NCI-H2081 treated with DMSO at 0.1 percent for 48 hours (cell line): ENCODE measurements at regions not wholly inside any gene's neighbourhood (a gene's known extent, or its start where the extent isn't known, plus 50 kb on each side); places are given as distances from the start of the nearest gene placed in this dataset.
"Not testable (repeated sequence)": the region's sequence is repeated elsewhere in the genome, so short reads cannot be mapped to it uniquely, and the experiment has no call there.

Experiments
- DNase-seq: peaks from one replicate; lab custom pipeline; 2025; lab: John Stamatoyannopoulos, UW

DNA sequence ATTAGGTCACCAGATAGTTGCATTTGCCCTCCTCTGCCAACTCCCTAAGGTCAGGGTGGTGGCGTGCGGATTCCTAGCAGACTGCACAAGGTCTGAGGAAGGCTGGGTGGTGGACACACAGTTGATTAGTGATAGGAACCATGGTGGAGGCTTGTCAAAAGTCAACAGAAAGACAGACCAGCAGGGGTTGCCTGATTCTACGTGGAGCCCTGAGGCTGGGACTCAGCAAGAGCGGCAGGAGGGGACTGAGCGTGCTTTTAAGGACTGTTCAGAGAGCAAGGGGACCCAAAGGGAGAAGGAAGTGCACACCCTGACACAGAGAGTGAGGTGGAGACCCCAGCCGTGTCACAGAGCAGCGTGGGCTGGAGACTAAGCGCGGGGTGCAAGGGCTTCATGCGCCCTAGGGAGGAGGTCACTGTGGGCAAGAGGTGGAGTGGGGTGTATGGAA, 513.2 kb downstream of the RNF144A start:
- DNase-seq, result no peak

DNA sequence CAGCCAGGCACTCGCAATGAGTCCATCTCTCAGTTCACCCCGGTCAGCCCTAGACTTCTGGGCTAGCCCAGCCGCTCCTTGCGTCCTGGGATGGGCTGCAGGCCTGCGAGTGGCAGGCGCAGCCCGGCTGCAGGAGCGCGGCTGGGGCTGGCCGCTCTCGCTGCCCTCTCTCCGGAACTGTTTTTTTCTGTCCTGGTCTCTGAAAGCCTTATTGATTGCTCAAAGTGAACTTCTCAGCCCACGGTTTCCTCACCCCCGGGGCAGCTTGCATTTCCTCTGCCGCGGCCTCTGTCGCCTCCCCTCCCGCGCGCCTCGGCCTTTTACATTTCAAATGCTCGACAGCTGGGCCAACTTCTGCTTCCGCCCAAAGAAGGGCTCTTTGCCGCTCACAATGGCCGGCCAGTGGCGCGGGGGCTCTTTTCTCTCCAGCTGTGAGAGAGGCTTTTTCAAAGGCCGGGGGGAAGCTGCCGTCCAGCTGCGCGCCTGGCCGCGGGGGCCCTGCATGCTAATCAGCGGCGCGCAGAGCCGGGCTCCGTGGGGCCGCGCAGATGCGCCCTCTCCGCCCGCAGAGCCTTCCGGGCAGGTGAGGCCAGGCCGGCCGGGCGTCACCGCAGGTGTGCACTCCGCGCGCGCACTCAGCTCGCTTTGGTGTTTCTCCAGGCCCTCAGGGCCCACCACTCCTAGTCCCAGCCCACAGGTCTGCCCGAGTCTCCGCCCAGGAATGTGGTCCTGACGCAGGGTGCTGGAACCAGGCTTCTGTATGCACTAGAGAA, 513.8 kb downstream of the RNF144A start:
- no peak for DNase-seq

DNA sequence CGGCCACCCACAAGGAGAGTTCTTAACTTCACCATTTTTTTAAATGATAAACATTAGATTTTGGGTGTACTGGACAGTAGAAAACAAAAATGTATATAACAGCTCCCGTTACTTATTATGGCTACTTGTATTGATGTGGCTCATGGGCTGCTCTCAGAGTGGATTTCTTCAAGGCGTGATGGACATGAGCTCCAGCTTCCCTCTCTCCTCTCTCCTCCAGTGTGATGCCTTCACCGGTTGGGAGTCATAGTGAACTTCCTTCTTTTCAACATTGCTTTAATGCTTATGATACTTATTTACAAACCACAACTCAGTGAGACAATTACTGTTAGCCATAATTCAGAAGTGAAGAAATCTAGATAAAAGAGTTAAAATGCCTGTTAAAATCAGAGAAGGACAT, 515.2 kb downstream of the RNF144A start:
- DNase-seq, result no peak

DNA sequence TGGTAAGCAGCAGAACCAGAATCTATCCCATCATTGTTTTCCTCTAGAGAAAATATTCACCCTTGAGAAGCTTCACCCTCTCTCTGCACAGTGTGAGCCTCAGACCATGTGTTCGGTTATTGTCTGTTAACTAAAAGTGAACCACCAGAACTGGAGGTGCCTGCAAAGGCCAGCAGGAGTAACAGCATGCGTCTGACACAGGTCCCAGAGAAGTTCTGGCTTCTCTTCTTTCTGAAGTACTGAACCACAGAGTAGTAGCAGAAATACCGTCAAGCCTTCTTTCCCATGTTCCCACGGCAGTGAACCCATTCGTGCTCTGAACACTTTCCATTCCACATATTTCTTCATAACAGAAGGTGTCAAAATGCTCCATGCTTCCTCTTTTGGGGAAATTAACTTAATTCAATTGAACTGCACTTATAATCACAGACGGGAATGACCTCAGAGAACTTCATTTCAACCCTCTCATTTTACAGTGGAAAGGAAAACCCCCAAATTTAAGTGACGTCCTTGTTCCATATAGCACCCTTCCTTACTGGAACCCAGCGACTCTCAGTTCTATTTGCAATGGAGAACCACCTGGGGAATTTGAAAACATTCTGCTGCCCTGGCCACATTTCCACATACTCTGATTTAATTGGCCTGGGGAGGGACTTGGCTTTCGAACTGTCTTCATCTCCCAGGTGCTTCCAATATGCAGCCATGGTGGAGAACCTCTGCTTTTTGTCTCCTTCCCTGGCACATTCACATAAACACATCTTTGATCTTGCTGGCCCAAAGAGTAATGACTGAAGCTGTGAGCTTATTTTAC, 519.1 kb downstream of the RNF144A start:
- no peak for DNase-seq

DNA sequence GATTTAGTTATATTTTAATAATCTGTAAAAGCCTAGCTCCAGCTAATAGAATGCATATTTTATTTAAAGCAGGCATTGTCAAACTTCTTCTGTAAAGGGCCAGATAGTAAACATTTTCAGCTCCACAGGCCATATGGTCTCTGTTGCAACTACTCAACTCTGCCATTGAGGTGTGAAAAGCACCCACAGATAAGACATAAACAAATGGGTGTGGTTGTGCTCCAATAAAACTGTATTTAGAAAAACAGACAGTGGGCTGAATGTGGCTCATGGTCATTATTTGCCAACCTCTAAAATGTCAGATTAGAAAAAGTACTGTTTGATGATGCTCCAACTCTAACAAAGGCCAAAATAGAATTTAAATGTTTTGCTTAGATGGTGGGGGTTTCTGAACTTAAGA, 519.9 kb downstream of the RNF144A start:
- no peak for DNase-seq

DNA sequence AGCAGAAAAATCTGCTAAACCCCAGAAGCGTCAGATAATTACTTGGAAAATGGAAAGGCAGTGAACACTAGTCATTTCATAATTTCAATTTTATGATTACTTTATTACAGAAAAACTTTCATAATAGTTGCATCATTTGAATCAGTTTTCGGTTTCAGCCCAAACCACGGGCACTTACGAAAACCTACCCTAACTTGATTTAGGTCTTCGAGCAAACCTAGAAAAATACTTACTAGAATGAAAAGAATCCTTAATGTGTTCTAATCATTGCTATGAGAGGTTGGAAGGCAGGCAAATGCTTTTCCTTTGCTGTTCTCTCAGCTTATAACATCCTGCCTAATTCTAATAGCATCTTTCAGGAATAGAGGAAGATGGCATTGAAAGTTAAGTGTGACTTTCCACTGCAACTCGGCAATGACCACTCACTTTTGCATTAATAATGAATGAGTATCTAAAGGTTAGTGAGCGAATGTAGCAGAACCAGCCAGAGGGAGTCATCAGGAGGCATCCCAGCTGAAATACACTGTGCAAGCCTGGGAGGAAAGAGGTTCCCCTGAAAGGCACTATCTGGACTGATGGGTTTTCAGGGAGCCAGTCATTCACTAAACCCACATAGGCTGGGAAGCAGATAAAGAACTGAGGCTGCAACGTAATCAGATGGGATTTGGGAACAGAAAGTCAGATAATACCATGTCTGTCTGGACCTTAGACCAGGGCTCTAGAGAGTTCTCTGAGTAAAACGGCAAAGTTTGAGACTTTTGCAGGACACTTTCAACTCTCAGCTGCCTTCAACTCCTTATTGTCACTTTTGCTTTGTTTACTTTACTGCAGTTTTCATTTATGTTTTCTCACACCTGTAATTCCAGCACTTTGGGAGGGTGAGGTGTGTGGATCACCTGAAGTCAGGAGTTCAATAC, 520.8 kb downstream of the RNF144A start:
- DNase-seq, result no peak

DNA sequence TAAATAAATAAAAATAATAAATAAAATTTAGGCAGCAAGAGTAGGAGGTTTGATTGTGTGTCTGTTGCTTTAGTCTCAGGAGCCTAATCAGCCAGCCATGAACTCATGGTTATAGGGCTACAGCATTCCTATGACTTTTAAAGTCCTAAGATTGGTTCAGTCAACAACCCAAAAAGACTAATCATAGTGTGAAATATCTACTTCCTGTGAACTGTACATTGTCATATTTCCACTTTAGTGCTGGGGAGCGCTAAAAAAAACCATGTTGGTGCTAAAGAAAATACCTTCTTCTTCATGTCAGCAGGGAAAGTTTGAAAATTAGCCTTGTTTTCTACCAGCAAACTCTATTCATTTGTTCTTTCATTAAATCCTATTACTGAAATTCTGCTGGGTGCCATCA, 521.6 kb downstream of the RNF144A start:
- DNase-seq, result no peak

DNA sequence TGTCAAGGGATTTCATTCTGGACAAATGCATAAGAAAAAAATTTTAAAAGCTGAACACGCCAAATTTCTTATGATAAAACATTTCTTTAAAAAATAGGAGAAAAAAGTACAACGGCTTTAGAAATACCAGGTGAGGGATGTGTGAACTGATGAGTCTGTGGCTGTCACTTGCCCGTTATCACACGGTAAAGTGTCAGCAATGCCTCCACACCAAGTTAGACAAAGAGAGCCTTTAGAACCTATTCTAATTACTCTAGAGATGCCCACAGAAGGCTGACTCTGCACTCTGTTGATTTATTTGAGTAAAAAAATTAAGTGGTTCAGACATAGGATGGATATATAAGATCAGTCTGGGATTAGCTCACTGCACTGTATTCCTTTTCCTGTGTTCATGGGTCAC, 523.8 kb downstream of the RNF144A start:
- no peak for DNase-seq

DNA sequence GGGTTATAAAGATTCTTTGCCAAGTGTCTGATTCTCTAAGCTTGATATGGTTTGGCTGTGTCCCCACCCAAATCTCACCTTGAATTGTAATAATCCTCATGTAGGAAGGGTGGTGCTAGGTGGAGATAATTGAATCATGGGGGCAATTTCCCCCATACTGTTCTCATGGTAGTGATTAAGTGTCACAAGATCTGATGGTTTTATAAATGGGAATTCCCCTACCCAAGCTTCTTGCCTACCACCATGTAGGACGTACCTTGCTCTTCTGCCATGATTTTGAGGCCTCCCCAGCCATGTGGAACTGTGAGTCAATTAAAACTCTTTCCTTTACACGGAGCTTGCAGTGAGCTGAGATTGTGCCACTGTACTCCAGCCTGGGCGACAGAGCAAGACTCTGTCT, 524.6 kb downstream of the RNF144A start:
- not testable (repeated sequence) for DNase-seq

DNA sequence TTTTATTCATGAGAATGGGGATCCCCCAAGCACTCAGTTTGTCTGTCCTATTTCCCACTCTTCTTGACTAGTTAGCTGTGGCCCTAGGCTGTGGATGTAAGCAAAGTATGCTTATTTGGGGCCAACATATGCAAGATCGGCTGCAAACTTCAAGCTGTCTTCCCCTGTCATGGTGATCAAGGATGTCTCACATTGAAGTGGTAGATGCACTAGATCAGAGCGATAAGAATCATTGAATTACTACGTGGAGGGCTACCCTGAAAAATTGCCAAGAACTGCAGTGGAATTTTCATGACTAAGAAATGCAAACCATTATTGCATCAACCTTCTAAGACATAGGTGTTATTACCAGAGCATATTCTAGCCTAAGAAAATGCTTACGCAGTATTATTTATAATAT, 527.4 kb downstream of the RNF144A start:
- DNase-seq, result no peak

DNA sequence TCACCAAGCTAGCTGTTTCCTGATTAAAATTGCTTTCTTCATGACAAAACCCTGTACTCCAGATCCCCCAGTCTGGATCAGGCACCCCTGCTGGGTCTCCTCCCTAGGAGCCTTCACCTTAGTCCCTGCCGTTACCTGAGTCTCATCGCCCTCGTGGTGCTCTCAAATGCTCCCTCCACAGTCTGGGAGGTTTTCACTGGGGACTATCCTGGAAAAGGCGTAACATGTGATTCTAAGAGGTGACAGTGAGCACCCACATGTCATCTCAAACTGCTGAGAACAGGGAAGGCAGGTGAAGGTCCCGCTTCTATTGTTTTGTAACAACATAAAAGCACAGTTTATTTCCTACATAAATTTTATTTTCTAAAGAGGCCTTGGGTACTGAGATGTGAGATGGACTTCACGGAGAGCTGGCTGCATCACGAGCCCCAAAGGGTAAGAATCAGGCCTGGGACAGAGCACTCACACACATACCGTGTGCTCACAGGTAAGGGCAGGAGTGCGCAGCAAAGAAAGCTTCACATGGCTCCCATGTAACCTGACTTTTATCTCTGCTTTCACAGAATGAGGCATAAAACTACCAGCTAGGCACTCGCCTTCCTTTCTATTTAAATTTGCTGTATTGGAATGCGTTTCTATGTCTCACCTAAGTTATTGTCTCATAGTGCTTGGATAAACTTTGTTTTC, 531.5 kb downstream of the RNF144A start:
- no peak for DNase-seq

DNA sequence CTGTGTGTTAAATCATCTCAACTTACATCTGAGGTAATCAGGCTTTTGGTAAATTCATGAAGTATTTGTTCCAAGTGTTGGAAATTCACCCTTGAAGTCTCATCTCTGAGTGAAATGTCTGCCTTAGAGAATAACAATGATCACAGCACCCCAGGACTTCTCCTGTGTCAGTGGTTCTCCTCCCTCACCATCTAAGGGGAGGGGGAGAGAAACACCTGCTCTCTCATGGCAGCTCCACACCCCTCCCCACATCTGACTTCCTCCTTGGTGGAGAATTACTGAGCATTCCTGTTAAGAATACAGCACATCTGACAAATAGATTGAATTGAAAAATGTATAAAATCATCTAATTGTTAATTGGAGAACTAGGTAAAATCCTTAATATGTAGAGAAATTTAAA, 532.1 kb downstream of the RNF144A start:
- no peak for DNase-seq

DNA sequence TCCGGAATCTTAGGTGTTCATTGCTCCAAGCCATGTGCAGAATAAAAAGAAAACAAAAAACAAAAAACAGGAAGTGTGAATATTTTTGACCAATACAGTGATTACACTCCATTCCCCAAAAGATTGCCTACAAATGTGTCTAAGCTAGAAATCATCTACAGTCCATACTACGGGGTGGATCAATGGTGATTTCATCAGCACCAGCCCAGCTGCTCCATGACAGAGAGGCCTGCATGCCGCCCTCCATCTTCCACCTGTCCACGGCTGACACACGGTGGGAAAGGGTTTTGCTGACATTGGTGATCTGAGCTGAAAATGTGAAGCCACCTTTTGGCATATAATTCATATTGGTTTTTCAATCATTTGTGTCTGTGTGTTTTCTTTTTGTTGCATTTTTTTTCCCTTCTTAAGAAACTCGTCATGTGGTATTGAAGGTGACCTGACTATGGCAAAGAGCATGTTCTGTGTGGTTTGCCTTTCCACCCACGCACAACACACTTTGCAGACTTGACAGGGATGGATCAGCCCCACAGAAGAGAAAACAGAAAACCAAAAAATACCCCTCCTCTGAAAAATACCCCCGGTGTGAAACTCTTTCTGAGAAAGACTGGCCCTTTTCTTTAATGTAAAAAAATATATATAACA, 533.1 kb downstream of the RNF144A start:
- no peak for DNase-seq

DNA sequence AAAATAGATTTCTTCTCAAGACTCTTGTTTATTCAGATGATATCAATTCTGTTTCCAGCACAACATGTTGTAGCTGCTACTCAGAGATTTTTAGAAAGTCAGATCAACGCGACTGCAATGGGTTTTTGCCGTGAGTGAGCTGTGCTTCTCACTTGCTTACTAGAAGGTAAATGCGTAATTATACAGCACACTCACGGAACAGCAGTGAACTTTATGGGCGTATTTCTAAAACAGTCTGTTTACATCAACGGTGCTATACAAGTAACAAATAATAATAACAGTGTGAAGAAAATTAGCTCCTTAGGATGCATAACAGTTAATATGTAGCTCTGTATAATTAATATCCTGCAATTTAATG, 533.6 kb downstream of the RNF144A start:
- DNase-seq, result no peak

DNA sequence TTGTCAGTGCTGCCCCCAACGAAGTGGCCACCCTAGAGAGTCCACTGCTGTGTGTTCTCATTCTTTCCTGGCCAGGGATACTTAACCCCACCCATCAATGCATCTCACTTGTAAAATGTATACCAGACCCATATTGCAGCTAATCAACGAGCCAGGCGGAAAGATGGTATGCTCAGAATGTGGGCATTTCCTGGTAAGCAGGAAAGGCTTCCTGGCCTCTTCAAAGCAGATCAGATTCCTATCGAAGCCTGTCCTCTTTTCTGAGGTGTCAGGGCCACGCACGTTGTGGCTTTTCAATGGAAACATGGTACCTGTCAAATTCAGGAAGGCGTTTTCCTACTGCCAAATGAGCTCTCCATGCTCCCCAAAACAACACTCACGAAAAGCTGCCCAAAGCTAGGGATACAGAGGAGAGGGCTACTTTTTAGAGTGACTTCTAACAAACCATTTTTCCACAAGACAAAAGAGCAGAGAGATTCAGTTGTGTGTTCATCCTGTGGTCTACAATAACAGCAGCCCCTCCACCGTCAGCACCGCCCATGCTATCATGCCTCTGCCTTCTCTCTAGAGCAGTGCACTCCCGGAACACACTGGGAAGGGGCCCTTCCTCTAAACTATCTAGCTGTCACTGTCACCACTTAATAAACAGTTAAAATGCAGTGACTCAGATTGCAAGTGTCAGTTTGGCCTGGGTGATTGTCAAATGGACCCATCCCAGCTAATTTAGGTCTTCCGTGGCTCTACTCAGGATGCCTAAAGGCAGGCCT, 535.1 kb downstream of the RNF144A start:
- DNase-seq, result no peak

DNA sequence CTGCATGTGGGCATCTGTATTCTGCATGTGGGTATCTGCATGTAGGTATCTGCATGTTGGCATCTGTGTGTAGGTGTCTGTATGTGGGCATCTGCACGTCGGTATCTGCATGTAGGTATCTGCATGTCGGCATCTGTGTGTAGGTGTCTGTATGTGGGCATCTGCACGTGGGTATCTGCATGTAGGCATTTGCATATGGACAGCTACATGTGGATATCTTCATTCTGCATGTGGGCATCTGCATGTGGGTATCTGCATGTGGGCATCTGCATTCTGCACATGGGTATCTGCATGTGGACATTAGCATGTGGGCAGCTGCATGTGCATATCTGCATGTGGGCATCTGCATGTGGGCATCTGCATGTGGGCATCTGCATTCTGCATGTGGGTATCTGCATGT, 537.4 kb downstream of the RNF144A start:
- DNase-seq, result no peak

DNA sequence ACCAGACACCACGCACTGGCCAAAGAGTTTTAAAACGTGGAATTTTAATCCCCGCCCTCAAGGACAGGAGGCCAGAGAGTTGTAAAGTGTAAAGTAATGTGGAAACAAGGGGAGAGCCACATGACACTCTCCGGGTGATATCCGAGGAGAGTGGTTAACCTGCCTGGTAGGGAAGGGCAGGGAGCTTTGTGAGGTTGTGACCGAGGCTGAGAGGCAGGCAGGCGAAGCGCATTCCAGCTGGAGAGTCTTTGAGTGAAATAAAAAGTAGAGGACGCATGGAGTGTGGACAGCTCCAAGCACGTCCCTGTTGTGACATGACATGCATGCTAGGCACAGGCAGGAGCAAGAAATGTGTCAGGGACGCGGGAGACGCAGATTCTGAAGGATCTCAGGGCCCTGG, 539.5 kb downstream of the RNF144A start:
- DNase-seq, result no peak

DNA sequence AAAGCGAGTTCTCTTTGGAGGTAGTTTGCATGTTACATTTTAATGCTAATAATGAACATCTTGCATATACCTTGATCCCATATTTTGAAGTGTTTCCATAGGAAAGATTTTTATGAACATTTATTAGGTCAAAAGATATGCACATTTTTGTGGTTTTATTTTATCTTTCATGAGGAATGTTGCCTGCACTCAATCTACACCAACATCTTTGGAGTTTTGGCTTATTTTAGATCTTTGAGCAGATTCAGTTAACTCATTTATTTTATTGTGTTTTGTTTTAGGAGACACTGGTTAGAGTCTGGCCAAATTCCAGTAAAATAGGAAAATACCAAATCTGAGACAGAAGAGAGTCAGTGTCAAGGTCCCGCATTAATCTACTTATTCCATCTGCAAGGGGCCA, 540.9 kb downstream of the RNF144A start:
- DNase-seq, result no peak

DNA sequence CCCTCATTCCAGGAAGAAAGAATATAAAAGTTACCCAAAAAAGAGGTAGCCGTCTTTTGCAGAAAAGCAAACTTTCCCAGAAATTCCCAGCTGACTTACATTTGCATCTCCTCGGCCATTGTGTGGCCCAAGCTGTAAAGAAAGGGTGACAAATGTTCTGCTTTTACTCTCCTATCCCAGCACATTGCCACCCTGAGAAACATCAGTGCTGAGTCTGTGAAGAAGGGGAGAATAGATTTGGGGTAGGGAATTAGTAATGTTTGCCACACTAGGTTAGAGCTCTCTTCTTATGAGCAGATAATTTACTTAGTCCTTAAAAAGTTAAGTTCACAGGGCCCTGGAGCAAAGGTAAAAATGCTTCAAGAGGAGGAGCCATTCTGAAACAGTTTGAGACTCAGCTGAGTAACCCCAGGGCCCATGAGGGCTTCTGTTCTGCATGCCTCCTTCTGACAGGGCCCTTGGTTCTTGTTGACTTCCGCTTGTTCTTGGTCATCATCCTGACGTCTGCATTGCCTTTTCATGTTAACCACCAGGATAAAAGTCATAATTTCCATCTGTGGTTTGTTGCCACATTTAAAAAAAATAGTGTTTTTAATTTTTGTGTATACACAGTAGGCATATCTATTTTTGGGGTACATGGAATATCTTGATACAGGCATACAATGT, 550.7 kb downstream of the RNF144A start:
- DNase-seq, result no peak

DNA sequence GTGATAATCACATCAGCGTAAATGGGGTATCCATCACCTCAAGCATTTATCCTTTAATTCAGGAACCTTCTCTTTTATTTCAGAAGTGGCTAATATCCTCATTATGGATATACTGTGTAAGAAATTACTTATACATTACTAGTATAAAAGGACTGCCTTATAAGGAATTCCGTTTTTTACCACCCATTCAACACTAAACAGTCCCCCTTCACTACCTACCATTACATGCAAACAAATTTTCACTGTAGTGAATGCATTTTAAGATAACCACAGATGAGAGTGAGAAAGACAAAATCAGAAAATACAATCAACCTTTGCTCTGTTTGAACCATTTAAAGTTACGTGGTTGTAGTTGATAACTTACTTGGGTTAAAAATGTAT, 551.2 kb downstream of the RNF144A start:
- no peak for DNase-seq
